ENCODE measurements at regions not wholly inside any gene's neighbourhood (a gene's known extent, or its start where the extent isn't known, plus 50 kb on each side); places are given as distances from the start of the nearest gene placed in this dataset.

GRCh38 chr10:23869996-23870395 is 338.9 kb upstream of the KIAA1217 start:
- no peak for TF ChIP-seq CTCF (IDR thresholded peaks at IDR 0.05; ENCODE audit: insufficient read depth, low read depth, low read length)
- H3K4me3 ChIP-seq (ENCODE audit: low read depth, low read length): no peak overlapping the region
- DNase-seq (ENCODE audit: low read depth): no peak

GRCh38 chr10:23870651-23871610 is 338.0 kb upstream of the KIAA1217 start:
- no peak for DNase-seq (ENCODE audit: low read depth)

GRCh38 chr10:23872290-23872689 is 336.6 kb upstream of the KIAA1217 start:
- no peak overlapping the region for H3K4me3 ChIP-seq (ENCODE audit: low read depth, low read length)
- DNase-seq (ENCODE audit: low read depth): no peak
- TF ChIP-seq CTCF (IDR thresholded peaks at IDR 0.05; ENCODE audit: insufficient read depth, low read depth, low read length): no peak

More at GRCh38 chr10:23870651-23871610, 338.0 kb upstream of the KIAA1217 start:
- no peak for TF ChIP-seq CTCF (IDR thresholded peaks at IDR 0.05; ENCODE audit: insufficient read depth, low read depth, low read length)
- H3K4me3 ChIP-seq (ENCODE audit: low read depth, low read length): no peak overlapping the region

- TF ChIP-seq CTCF (IDR thresholded peaks at IDR 0.05; ENCODE audit: insufficient read depth, low read depth, low read length): no peak
- no peak overlapping the region for H3K4me3 ChIP-seq (ENCODE audit: low read depth, low read length)
- no peak for DNase-seq (ENCODE audit: low read depth)
Measured at GRCh38 chr10:23877791-23878320, 331.1 kb upstream of the KIAA1217 start.

- no peak for TF ChIP-seq CTCF (IDR thresholded peaks at IDR 0.05; ENCODE audit: insufficient read depth, low read depth, low read length)
Measured at GRCh38 chr10:23884670-23885069, 324.3 kb upstream of the KIAA1217 start.

GRCh38 chr10:23885853-23886252 is 323.1 kb upstream of the KIAA1217 start:
- TF ChIP-seq CTCF (IDR thresholded peaks at IDR 0.05; ENCODE audit: insufficient read depth, low read depth, low read length): no peak
- no peak for DNase-seq (ENCODE audit: low read depth)
- H3K4me3 ChIP-seq (ENCODE audit: low read depth, low read length): no peak overlapping the region

More at GRCh38 chr10:23884670-23885069, 324.3 kb upstream of the KIAA1217 start:
- no peak for DNase-seq (ENCODE audit: low read depth)
- H3K4me3 ChIP-seq (ENCODE audit: low read depth, low read length): no peak overlapping the region

All from fibroblast of villous mesenchyme (primary cell).